ENCODE measurements at regions not wholly inside any gene's neighbourhood (a gene's known extent, or its start where the extent isn't known, plus 50 kb on each side); places are given as distances from the start of the nearest gene placed in this dataset.

- TF ChIP-seq POLR2AphosphoS5 (IDR thresholded peaks at IDR 0.05; ENCODE audit: low read depth, low read length) (no peak), TAF1 (IDR thresholded peaks at IDR 0.05; ENCODE audit: borderline replicate concordance, insufficient read depth, low read length) (no peak), REST (IDR thresholded peaks at IDR 0.05; ENCODE audit: insufficient read depth in 1 of 2, low read depth in 2 of 2, low read length in 2 of 2) (no peak), SIN3A (IDR thresholded peaks at IDR 0.05; ENCODE audit: borderline replicate concordance, insufficient read depth, low read length) (no peak)
Observed at GRCh38 chr1:172837816-172838679, 179.1 kb downstream of the FASLG start.
